PC-3 (cell line): ENCODE measurements at regions not wholly inside any gene's neighbourhood (a gene's known extent, or its start where the extent isn't known, plus 50 kb on each side); places are given as distances from the start of the nearest gene placed in this dataset.

Experiments
- ATAC-seq: fragments of 200-7000 bp; cut with Tn5 transposase; 2 replicates; pipeline ENCODE4 v1.9.1; 2020; ENCODE audit warnings: mild to moderate bottlenecking, moderate library complexity
- BruUV-seq: library from RNA; stranded (reverse); fragments of 400-500 nt; replicated peaks from 2 replicates; lab custom pipeline; 2021; lab: Mats Ljungman, UMichigan
- CTCF ChIA-PET: fragments of 300-600 bp; sonication (Branson Sonifier 250); formaldehyde crosslinking; loops from one replicate; lab custom pipeline; 2022; ENCODE audit warnings: antibody characterized with exemption; lab: Charles Lee
- POLR2A ChIA-PET: fragments of 300-600 bp; sonication (Branson Sonifier 250); formaldehyde crosslinking; loops from one replicate; lab custom pipeline; 2022; ENCODE audit warnings: antibody characterized with exemption; ENCODE audit not compliant: unreplicated experiment; lab: Charles Lee
- DNase-seq: peaks from one replicate; pipeline ENCODE4 v3.0.0-alpha.2; 2015
- H2AFZ ChIP-seq: fragments of 300-600 bp; sonication (generic); 2 replicates; pipeline ENCODE4 v1.6.0; 2016; ENCODE audit warnings: antibody characterized with exemption, low read length
- H3F3A ChIP-seq: fragments of 300-600 bp; sonication (generic); one replicate; pipeline ENCODE4 v1.6.0; 2017; ENCODE audit warnings: antibody characterized with exemption, low read length, control low read depth, mild to moderate bottlenecking; ENCODE audit not compliant: unreplicated experiment
- H3K27ac ChIP-seq: fragments of 300-600 bp; sonication (generic); 2 replicates; pipeline ENCODE4 v1.5.1; 2016; ENCODE audit warnings: mild to moderate bottlenecking, low read length
- H3K27me3 ChIP-seq: fragments of 300-600 bp; sonication (generic); 2 replicates; pipeline ENCODE4 v1.6.1; 2016; ENCODE audit warnings: low read length, mixed read lengths
- H3K36me3 ChIP-seq: fragments of 300-600 bp; sonication (generic); 2 replicates; pipeline ENCODE4 v1.6.1; 2016; ENCODE audit warnings: low read depth, mixed run types, low read length, mixed read lengths
- H3K4me1 ChIP-seq: fragments of 300-600 bp; sonication (generic); 2 replicates; pipeline ENCODE4 v1.5.1; 2016; ENCODE audit warnings: low read length; ENCODE audit not compliant: insufficient read depth
- H3K4me2 ChIP-seq: fragments of 300-600 bp; sonication (generic); 2 replicates; pipeline ENCODE4 v1.6.0; 2016; ENCODE audit warnings: low read length
- H3K4me3 ChIP-seq: fragments of 300-600 bp; sonication (generic); 2 replicates; pipeline ENCODE4 v1.5.1; 2016; ENCODE audit warnings: mild to moderate bottlenecking, low read length, mixed read lengths
- H3K79me2 ChIP-seq: fragments of 300-600 bp; sonication (generic); 2 replicates; pipeline ENCODE4 v1.6.1; 2017; ENCODE audit warnings: low read length, mixed read lengths
- H3K9ac ChIP-seq: fragments of 300-600 bp; sonication (generic); 2 replicates; pipeline ENCODE4 v1.6.0; 2016; ENCODE audit warnings: mild to moderate bottlenecking, low read length
- H3K9me2 ChIP-seq: fragments of 300-600 bp; sonication (generic); replicated peaks from 2 replicates; pipeline ENCODE4 v1.6.1; 2016; ENCODE audit warnings: mixed run types, low read length, mixed read lengths
- H3K9me3 ChIP-seq: fragments of 300-600 bp; sonication (generic); 2 replicates; pipeline ENCODE4 v1.6.1; 2016; ENCODE audit warnings: low read length, mixed read lengths
- H4K20me1 ChIP-seq: fragments of 300-600 bp; sonication (generic); 2 replicates; pipeline ENCODE4 v1.6.1; 2016; ENCODE audit warnings: low read length, mixed read lengths
- EZH2 ChIP-seq: fragments of 300-600 bp; sonication (generic); IDR thresholded peaks from one replicate; pipeline ENCODE4 v1.6.1; 2017; ENCODE audit warnings: antibody characterized with exemption, mild to moderate bottlenecking, low read length; ENCODE audit not compliant: unreplicated experiment
- EZH2phosphoT487 ChIP-seq: fragments of 300-600 bp; sonication (generic); IDR thresholded peaks from 2 replicates; pipeline ENCODE4 v1.6.1; 2018; ENCODE audit warnings: mild to moderate bottlenecking, antibody characterized with exemption, low read length, borderline replicate concordance
- intact Hi-C: fragments of 100-400 bp; cut with micrococcal nuclease; formaldehyde crosslinking; loops from 2 replicates; pipeline ENCODE4 v1.9.0; 2023
- TF ChIP-seq, protein P1 (sequence below): fragments of 300-600 bp; sonication (generic); conservative IDR thresholded peaks from 2 replicates; pipeline ENCODE4 v1.5.1; 2017; ENCODE audit warnings: antibody characterized with exemption, low read depth, mild to moderate bottlenecking, low read length

- Histone ChIP-seq H3K4me2 (no peak overlapping the region), H3K4me3 (no peak overlapping the region), H3K9me3 (no peaks in the 10 kb centered on the region), H3F3A (no peaks in the 10 kb centered on the region), H3K9me2 (no peaks in the 10 kb centered on the region), H3K79me2 (no peaks in the 10 kb centered on the region), H4K20me1 (no peaks in the 10 kb centered on the region), H3K27me3 (no peaks in the 10 kb centered on the region), H3K27ac (no peak overlapping the region), H3K4me1 (no peaks in the 10 kb centered on the region), H3K36me3 (no peaks in the 10 kb centered on the region), H2AFZ (no peak overlapping the region), H3K9ac (no peak overlapping the region)
- BruUV-seq, result no TSS peak
- CTCF ChIA-PET, result no interaction called here
- no peak for ATAC-seq
- DNase-seq, result peak; percentile 27
- intact Hi-C loops, result no loop called here
- POLR2A ChIA-PET, result no interaction called here
- TF ChIP-seq EZH2phosphoT487, result no peak
- TF ChIP-seq EZH2, result no peak
- TF ChIP-seq, protein P1, sequence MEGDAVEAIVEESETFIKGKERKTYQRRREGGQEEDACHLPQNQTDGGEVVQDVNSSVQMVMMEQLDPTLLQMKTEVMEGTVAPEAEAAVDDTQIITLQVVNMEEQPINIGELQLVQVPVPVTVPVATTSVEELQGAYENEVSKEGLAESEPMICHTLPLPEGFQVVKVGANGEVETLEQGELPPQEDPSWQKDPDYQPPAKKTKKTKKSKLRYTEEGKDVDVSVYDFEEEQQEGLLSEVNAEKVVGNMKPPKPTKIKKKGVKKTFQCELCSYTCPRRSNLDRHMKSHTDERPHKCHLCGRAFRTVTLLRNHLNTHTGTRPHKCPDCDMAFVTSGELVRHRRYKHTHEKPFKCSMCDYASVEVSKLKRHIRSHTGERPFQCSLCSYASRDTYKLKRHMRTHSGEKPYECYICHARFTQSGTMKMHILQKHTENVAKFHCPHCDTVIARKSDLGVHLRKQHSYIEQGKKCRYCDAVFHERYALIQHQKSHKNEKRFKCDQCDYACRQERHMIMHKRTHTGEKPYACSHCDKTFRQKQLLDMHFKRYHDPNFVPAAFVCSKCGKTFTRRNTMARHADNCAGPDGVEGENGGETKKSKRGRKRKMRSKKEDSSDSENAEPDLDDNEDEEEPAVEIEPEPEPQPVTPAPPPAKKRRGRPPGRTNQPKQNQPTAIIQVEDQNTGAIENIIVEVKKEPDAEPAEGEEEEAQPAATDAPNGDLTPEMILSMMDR, result 0 out of 2 replicates have a peak, but pooled peaks have one; percentile 16
Observed at GRCh38 chr22:27597703-27598444, 203.7 kb downstream of the MN1 start.

GRCh38 chr22:27598792-27599191, 202.8 kb downstream of the MN1 start:
- Histone ChIP-seq H4K20me1 (no peaks in the 10 kb centered on the region), H3F3A (no peaks in the 10 kb centered on the region), H3K4me1 (no peaks in the 10 kb centered on the region), H3K9me2 (no peaks in the 10 kb centered on the region), H3K27me3 (no peaks in the 10 kb centered on the region), H3K9ac (no peak overlapping the region), H3K36me3 (no peaks in the 10 kb centered on the region), H3K27ac (no peak overlapping the region), H3K9me3 (no peaks in the 10 kb centered on the region), H2AFZ (no peak overlapping the region), H3K4me3 (no peak overlapping the region), H3K4me2 (no peak overlapping the region), H3K79me2 (no peaks in the 10 kb centered on the region)
- ChIA-PET POLR2A (no interaction called here), CTCF (no interaction called here)
- ATAC-seq, result no peak
- BruUV-seq, result no TSS peak
- no peak for DNase-seq
- intact Hi-C loops, result no loop called here
- no peak for TF ChIP-seq EZH2
- TF ChIP-seq, protein P1, result no peak
- no peak for TF ChIP-seq EZH2phosphoT487

DNA sequence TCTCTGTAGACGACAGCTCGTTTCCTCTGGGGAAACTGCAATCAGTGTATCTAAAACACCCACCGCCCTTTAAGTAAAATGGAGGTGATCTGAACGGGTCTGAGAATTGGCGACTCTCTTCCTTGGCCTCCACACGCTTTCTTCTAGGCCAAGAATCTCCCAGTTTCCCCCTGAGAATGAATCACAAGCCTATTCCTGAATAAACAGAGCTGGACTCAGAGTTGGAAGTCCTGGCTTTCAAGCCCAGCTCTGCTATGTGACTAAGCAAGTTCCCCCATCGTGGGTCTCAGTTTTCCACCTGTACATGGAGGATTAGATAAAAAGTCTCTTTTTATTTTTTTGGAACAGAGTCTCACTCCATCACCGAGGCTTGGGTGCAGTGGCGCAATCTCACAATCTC, 200.4 kb downstream of the MN1 start:
- Histone ChIP-seq H3K9me3 (no peaks in the 10 kb centered on the region), H3F3A (no peaks in the 10 kb centered on the region), H3K27me3 (no peaks in the 10 kb centered on the region), H3K9ac (no peak overlapping the region), H3K79me2 (no peaks in the 10 kb centered on the region), H3K4me2 (no peak overlapping the region), H4K20me1 (no peaks in the 10 kb centered on the region), H3K4me1 (no peaks in the 10 kb centered on the region), H3K36me3 (no peaks in the 10 kb centered on the region), H3K27ac (no peak overlapping the region), H3K4me3 (no peak overlapping the region), H3K9me2 (no peaks in the 10 kb centered on the region), H2AFZ (no peak overlapping the region)
- ChIA-PET POLR2A (no interaction called here), CTCF (no interaction called here)
- BruUV-seq, result no TSS peak
- DNase-seq (no peak), ATAC-seq (no peak)
- TF ChIP-seq, protein P1, result no peak
- TF ChIP-seq EZH2phosphoT487 (no peak), EZH2 (no peak)
- intact Hi-C loops, result no loop called here
